ENCODE measurements at regions not wholly inside any gene's neighbourhood (a gene's known extent, or its start where the extent isn't known, plus 50 kb on each side); places are given as distances from the start of the nearest gene placed in this dataset.

GRCh38 chr3:86801066-86801465 lies 189.9 kb downstream of the VGLL3 start:
- TF ChIP-seq, protein P1, sequence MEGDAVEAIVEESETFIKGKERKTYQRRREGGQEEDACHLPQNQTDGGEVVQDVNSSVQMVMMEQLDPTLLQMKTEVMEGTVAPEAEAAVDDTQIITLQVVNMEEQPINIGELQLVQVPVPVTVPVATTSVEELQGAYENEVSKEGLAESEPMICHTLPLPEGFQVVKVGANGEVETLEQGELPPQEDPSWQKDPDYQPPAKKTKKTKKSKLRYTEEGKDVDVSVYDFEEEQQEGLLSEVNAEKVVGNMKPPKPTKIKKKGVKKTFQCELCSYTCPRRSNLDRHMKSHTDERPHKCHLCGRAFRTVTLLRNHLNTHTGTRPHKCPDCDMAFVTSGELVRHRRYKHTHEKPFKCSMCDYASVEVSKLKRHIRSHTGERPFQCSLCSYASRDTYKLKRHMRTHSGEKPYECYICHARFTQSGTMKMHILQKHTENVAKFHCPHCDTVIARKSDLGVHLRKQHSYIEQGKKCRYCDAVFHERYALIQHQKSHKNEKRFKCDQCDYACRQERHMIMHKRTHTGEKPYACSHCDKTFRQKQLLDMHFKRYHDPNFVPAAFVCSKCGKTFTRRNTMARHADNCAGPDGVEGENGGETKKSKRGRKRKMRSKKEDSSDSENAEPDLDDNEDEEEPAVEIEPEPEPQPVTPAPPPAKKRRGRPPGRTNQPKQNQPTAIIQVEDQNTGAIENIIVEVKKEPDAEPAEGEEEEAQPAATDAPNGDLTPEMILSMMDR (conservative IDR thresholded peaks at IDR 0.05; ENCODE audit: low read length), result no peak
- no peak for TF ChIP-seq EZH2phosphoT487 (IDR thresholded peaks at IDR 0.05; ENCODE audit: borderline replicate concordance, low read depth, low read length)

All from OCI-LY7 (cell line).